Calu3 (cell line): ENCODE measurements at regions not wholly inside any gene's neighbourhood (a gene's known extent, or its start where the extent isn't known, plus 50 kb on each side); places are given as distances from the start of the nearest gene placed in this dataset.

Experiments used
- BruUV-seq: library from RNA; stranded (reverse); fragments of 400-500 nt; replicated peaks from 2 replicates; lab custom pipeline; 2021; lab: Mats Ljungman, UMichigan
- CTCF ChIA-PET: fragments of 300-600 bp; sonication (Branson Sonifier 250); formaldehyde crosslinking; loops from one replicate; lab custom pipeline; 2022; ENCODE audit warnings: antibody characterized with exemption; lab: Charles Lee
- DNase-seq: peaks from one replicate; pipeline ENCODE4 v3.0.0; 2022
- H3K27ac Mint-ChIP-seq: one replicate; pipeline ENCODE4 v1.8.0; 2022; ENCODE audit warnings: mixed read lengths; ENCODE audit not compliant: unreplicated experiment
- H3K27me3 Mint-ChIP-seq: one replicate; pipeline ENCODE4 v1.8.0; 2022; ENCODE audit warnings: mixed read lengths; ENCODE audit not compliant: unreplicated experiment
- H3K36me3 Mint-ChIP-seq: one replicate; pipeline ENCODE4 v1.8.0; 2022; ENCODE audit warnings: mild to moderate bottlenecking, moderate library complexity, mixed read lengths; ENCODE audit not compliant: insufficient read depth, unreplicated experiment
- H3K4me1 Mint-ChIP-seq: one replicate; pipeline ENCODE4 v1.8.0; 2022; ENCODE audit warnings: mild to moderate bottlenecking, low read depth, mixed read lengths; ENCODE audit not compliant: unreplicated experiment
- H3K4me3 Mint-ChIP-seq: one replicate; pipeline ENCODE4 v1.8.0; 2022; ENCODE audit warnings: mild to moderate bottlenecking, low read depth, moderate library complexity, mixed read lengths; ENCODE audit not compliant: unreplicated experiment
- H3K9me3 Mint-ChIP-seq: one replicate; pipeline ENCODE4 v1.8.0; 2022; ENCODE audit warnings: low read depth, mixed read lengths; ENCODE audit not compliant: unreplicated experiment
- intact Hi-C: fragments of 100-400 bp; cut with micrococcal nuclease; formaldehyde crosslinking; loops from one replicate; pipeline ENCODE4 v1.10.0; 2022; ENCODE audit not compliant: unreplicated experiment
- TF ChIP-seq, protein P1 (sequence below): fragments of 200-600 bp; IDR thresholded peaks from one replicate; pipeline ENCODE4 v1.8.0; 2022; ENCODE audit warnings: antibody characterized with exemption; ENCODE audit not compliant: unreplicated experiment

GRCh38 chr5:156051972-156052371 is 275.0 kb upstream of the SGCD start:
- Mint-ChIP-seq H3K27me3 (no peaks in the 10 kb centered on the region), H3K9me3 (peaks cover 11% of the 10 kb centered on the region), H3K4me3 (no peak overlapping the region), H3K27ac (no peak overlapping the region), H3K36me3 (no peaks in the 10 kb centered on the region), H3K4me1 (no peaks in the 10 kb centered on the region)
- BruUV-seq = no TSS peak
- CTCF ChIA-PET = no interaction called here
- intact Hi-C loops = no loop called here
- no peak for DNase-seq
- TF ChIP-seq, protein P1, sequence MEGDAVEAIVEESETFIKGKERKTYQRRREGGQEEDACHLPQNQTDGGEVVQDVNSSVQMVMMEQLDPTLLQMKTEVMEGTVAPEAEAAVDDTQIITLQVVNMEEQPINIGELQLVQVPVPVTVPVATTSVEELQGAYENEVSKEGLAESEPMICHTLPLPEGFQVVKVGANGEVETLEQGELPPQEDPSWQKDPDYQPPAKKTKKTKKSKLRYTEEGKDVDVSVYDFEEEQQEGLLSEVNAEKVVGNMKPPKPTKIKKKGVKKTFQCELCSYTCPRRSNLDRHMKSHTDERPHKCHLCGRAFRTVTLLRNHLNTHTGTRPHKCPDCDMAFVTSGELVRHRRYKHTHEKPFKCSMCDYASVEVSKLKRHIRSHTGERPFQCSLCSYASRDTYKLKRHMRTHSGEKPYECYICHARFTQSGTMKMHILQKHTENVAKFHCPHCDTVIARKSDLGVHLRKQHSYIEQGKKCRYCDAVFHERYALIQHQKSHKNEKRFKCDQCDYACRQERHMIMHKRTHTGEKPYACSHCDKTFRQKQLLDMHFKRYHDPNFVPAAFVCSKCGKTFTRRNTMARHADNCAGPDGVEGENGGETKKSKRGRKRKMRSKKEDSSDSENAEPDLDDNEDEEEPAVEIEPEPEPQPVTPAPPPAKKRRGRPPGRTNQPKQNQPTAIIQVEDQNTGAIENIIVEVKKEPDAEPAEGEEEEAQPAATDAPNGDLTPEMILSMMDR = no peak

GRCh38 chr5:156052656-156053055 is 274.3 kb upstream of the SGCD start:
- no peaks in the 10 kb centered on the region for H3K36me3 Mint-ChIP-seq
- TF ChIP-seq, protein P1 = no peak
- H3K27me3 Mint-ChIP-seq = no peaks in the 10 kb centered on the region
- BruUV-seq = no TSS peak
- H3K9me3 Mint-ChIP-seq = peaks cover 10% of the 10 kb centered on the region
- intact Hi-C loops = no loop called here
- H3K4me3 Mint-ChIP-seq = no peak overlapping the region
- no peak for DNase-seq
- CTCF ChIA-PET = no interaction called here
- no peak overlapping the region for H3K27ac Mint-ChIP-seq
- no peaks in the 10 kb centered on the region for H3K4me1 Mint-ChIP-seq

GRCh38 chr5:156053056-156053455 is 273.9 kb upstream of the SGCD start:
- no peak for DNase-seq
- peaks cover 10% of the 10 kb centered on the region for H3K9me3 Mint-ChIP-seq
- no peak overlapping the region for H3K27ac Mint-ChIP-seq
- no peaks in the 10 kb centered on the region for H3K4me1 Mint-ChIP-seq
- TF ChIP-seq, protein P1 = no peak
- no peaks in the 10 kb centered on the region for H3K36me3 Mint-ChIP-seq
- intact Hi-C loops = no loop called here
- no peak overlapping the region for H3K4me3 Mint-ChIP-seq
- CTCF ChIA-PET = no interaction called here
- H3K27me3 Mint-ChIP-seq = no peaks in the 10 kb centered on the region
- BruUV-seq = no TSS peak

GRCh38 chr5:156076912-156077311 is 250.1 kb upstream of the SGCD start:
- no peak for DNase-seq
- Mint-ChIP-seq H3K4me3 (no peak overlapping the region), H3K27ac (no peak overlapping the region), H3K36me3 (no peaks in the 10 kb centered on the region), H3K9me3 (peaks cover 21% of the 10 kb centered on the region), H3K27me3 (no peaks in the 10 kb centered on the region), H3K4me1 (no peaks in the 10 kb centered on the region)
- intact Hi-C loops = no loop called here
- no TSS peak for BruUV-seq
- CTCF ChIA-PET = no interaction called here
- TF ChIP-seq, protein P1 = no peak
